HG02852 (cell line): ENCODE measurements at regions not wholly inside any gene's neighbourhood (a gene's known extent, or its start where the extent isn't known, plus 50 kb on each side); places are given as distances from the start of the nearest gene placed in this dataset.
A peak's percentile ranks its signal among the peaks of the same experiment; 100 is the strongest.

Source experiments
- ATAC-seq: cut with Tn5 transposase; IDR thresholded peaks from one replicate; pipeline ENCODE4 v1.9.1; 2021; ENCODE audit warnings: mild to moderate bottlenecking, moderate library complexity; ENCODE audit not compliant: unreplicated experiment

GRCh38 chr3:104582092-104582491 lies 784.6 kb upstream of the ALCAM start:
- ATAC-seq: no peak

- no peak for ATAC-seq
These were observed 782.0 kb upstream of the ALCAM start for GRCh38 chr3:104584682-104585081.

- no peak for ATAC-seq
These were observed 780.4 kb upstream of the ALCAM start for GRCh38 chr3:104586344-104586743.

DNA sequence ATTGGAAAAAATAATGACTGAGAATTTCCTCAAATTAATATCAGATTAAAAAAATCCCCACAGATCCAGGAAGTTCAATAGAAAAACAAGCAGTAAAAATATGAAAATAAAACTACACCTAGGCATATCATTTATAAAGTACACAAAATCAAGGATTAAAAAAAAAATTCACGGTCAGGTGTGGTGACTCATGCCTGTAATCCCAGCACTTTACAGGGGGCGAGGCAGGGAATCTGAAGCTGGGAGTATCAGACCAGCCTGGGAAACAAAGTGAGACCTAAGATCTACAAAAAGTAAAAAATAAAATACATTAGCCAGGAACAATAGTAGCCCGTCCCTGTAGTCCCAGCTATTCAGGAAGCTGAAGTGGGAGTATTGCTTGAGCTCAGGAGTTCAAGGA lies 778.3 kb upstream of the ALCAM start:
- ATAC-seq: no peak

- no peak for ATAC-seq
These were observed 774.9 kb upstream of the ALCAM start for GRCh38 chr3:104591776-104592175.

DNA sequence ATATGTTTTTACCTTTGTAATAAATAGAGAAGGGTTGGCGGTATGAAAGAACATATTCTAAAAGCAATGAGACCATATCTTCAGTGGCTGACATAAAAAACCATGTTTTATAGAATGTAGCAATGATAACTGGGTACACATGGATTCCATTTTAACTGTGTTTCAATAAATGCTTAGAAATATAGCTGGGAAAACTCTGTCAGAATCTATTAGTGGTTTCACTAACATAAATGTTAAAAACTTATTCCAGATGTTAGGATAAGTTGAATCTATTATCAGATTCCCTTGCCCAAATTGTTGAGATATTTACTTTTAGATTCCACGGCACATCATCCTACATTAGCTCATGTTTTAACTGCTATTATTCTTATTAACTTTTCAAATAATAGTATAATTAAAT lies 772.2 kb upstream of the ALCAM start:
- ATAC-seq: no peak

DNA sequence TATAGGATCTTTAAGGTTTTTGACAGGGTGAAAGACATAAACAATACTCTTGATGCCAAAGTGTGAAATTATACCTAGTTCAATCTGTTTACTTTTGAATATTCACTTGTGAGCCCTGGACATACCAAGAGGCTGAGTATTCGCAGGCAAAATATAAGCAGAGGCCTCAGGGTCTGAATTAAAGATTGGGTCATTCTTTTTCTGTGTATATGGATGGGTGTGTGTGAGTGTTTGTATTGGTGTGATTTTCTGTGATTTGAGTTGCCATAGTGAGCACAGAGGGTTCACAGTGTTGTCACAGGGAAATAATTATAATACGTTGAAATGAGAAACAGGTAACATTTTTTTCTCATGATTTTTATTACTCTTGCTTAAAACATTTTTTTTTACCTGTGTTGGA lies 770.7 kb upstream of the ALCAM start:
- no peak for ATAC-seq

- peak; percentile 96 for ATAC-seq
These were observed 770.2 kb upstream of the ALCAM start for GRCh38 chr3:104596551-104596950.

GRCh38 chr3:104598848-104599511 lies 767.7 kb upstream of the ALCAM start:
- ATAC-seq: no peak

DNA sequence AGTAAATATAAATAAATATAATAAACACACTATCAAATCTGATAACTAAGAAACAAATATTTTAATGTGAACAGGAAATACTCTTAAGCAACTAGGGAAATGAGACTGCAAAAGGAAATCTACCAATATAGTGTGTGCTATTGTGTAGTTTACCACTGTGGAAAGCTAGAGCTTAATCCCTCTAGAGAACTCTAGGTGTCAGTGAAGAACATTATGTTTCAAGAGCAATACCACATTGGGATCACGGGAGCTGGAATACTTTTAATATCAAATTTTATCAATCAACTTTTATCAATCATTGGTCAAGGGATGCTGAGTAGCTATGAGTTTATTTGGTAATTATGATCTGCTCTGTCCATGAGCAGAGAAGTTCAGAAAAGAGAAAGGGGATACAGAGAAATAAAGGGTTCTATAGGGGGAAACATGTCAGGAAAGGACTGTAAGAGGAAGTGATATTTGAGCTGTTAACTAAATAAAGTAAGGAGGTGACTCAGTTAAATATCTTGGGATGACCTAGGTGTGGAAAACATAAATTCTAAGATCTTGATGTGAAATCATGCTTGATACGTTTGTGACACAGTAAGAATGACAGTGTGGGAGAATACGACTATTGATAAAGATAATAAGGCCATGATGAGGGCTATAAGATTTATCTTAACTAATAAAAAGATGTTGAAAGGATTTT lies 762.2 kb upstream of the ALCAM start:
- ATAC-seq: no peak

GRCh38 chr3:104606812-104607211 lies 759.9 kb upstream of the ALCAM start:
- ATAC-seq: no peak

DNA sequence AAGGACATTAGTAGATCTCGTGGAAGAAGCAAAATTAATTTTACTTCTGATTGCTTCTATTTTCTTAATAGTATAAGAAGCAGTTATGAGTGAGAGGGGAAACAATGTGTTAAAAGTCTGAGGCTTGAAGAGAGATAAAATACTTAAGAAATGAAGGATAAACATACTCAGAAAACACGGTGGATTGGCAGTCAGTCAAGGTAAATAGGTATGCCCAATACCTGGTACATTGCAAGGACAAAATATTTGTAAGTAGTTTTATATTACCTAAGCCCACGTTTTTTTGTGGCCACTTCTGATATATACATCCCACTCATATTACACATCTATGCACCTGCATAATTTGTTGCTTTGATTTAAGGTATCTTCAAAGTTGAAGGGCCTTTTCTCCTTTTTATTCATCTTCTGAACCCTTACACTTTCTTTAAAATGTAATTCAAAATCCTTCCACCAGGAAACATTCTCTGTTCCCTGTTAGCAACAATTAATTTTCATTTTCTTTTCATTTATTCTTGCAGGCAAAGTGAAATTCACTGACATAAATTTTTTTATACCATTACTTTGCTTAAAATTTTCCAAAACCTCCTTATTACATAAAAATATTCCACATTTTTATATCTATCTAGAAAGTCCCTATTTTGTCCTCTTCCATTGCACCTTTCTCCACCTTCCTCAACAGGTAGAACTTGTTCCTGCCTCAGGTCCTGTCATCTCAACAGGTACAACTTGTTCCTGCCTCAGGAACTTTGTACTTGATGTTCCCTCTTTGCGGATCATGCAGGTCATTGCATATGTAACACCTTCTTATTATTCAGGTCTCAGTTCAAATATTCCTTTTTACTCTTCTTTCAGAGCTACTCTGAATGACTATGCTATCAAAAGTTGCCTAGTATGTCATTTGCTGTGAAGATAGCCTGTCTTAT lies 755.7 kb upstream of the ALCAM start:
- ATAC-seq: no peak

GRCh38 chr3:104612218-104612617 lies 754.5 kb upstream of the ALCAM start:
- no peak for ATAC-seq

DNA sequence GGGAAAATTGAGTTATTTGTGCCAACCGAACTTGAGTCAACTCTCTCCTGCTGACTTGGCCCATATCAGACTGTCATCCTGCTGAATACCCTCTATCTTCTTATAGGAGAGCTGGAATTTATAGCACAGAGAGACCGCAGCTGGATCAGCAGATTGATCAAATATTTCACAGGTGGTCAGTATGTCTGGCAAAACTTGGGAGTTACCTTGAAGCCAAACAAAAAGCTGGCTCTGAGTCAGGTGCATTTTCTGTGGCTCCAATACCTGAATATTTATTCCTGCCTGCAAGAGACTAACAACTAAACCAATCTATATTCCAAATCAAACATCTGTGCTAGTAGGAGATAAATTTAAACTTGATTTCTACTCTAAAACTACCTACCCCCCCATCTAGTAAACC lies 752.1 kb upstream of the ALCAM start:
- no peak for ATAC-seq

DNA sequence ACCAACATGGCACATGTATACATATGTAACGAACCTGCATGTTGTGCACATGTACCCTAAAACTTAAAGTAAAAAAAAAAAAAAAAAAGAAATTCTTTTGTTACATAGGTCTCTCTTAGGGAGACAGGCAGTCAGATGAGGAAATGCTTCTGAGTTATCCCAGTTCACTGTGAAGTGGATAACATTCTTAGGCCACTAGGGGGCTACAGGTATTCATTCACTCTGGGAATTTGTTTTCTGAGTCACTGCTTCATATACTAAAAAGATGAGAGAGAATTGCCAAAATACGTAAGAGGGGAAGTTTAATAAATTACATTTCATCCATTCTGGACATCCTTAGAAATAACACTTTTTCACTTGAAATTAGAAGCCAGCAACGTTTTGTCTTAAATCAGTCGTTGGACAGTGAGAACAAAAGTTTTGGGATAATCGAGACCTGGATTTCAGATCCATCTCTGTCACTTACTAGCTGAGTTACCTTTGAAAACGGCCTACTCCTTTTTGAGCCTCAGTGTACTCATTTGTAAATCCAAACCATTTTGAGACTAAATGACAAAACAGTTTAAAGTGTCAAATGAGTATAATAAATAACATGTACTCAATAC lies 738.4 kb upstream of the ALCAM start:
- peak; percentile 84 for ATAC-seq

DNA sequence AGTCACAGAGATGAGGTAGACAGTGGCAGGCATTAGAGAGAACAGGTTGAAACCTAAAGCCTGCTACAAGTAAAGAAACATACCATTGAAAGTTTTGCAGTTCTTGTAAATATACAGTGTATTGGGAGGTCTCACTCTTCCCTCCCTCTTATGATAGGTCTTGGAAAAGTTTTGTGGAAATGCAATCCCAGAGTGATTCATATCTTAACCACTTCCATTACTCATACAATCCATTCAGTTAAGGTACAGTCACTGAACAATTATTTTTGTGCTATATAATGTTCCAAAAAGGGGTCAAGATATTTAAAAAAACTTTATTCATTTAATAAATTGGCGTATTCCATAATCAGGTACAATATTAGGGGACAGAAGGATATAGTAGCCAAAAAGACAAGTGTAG lies 737.7 kb upstream of the ALCAM start:
- ATAC-seq: no peak

DNA sequence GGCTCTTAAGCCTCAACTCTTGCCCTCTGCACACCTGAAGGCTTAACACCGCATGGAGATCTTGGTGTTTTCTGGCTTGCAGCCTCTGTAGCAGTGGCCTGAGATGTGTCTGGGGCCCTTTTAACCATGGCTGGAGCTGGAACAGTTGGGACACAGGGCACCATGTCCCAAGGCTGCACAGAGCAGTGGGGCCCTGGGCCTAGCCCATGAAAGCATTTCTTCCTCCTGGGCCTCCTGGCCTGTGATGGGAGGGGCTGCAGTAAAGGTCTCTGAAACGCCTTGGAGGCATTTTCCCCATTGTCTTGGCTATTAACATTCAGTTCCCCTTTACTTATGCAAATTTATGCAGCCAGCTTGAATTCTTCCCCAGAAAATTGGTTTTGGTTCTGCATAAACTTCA lies 735.5 kb upstream of the ALCAM start:
- no peak for ATAC-seq

GRCh38 chr3:104632521-104632920 lies 734.2 kb upstream of the ALCAM start:
- ATAC-seq: no peak

DNA sequence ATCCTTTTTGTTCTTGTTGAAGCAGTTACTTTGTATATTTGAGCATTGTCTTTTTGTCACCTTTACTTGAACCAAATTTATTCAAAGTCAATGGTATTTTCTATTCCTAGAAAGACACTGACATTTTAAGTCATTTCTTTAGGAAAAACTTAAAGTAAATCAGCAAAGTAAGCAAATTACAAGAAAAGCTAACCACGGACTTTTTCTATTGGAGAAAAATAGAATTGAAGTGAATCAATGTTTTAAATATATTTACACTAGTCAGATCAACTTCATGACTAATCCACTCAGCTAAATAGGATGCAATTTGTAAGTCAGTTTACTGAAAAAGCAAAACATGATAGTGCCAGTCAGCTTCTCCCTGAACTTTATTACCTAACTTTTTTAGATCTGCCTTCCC lies 733.8 kb upstream of the ALCAM start:
- no peak for ATAC-seq

DNA sequence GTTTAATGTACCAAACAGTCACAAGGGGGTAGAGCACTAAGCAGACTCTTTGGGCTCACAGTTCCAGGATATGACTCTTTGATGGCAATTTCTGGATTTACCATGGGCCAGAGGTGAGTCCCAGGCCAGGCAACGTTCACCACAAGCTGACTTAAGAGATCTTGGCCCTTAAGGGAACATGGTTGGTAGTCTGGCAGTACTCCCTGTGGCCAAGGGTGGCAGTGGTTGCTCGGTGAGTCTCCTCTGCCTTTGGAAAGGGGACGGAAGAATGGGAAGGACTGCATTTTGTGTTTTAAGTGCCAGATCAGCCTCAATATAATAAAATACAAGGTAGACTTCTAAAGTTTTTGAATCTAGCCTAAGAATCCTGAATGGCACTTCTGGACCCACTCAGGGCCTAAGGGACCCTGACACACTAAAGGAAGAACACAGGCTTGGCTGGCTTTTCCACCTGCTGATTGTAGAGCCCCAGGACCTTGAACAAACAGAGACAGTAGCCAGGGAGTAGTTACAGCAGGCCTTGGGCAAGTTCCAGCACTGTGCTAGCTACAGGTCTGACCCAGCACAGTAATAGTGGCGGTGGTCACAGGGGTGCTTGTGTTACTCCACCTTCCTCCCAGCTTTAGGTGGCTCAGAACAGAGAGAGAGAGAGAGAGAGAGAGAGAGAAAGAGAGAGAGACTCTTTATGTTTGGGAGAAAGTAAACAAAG lies 730.7 kb upstream of the ALCAM start:
- no peak for ATAC-seq

GRCh38 chr3:104642827-104643226 lies 723.9 kb upstream of the ALCAM start:
- ATAC-seq: no peak
